Endodermal cell (in vitro differentiated cells): ENCODE measurements at regions not wholly inside any gene's neighbourhood (a gene's known extent, or its start where the extent isn't known, plus 50 kb on each side); places are given as distances from the start of the nearest gene placed in this dataset.

ENCODE experiments used
- DNase-seq: peaks from one replicate; pipeline ENCODE4 v3.0.0-alpha.2; 2017
- H3K27ac ChIP-seq: 2 replicates; pipeline ENCODE4 v1.5.1; 2013; ENCODE audit warnings: mild to moderate bottlenecking, low read depth, low read length, moderate library complexity
- H3K27me3 ChIP-seq: 2 replicates; pipeline ENCODE4 v1.6.1; 2013; ENCODE audit warnings: mild to moderate bottlenecking, low read length, moderate library complexity; ENCODE audit not compliant: insufficient read depth, control insufficient read depth, poor library complexity, severe bottlenecking
- H3K36me3 ChIP-seq: 2 replicates; pipeline ENCODE4 v1.7.0; 2013; ENCODE audit warnings: mild to moderate bottlenecking, low read length, moderate library complexity; ENCODE audit not compliant: control insufficient read depth, insufficient read depth
- H3K4me1 ChIP-seq: one replicate; pipeline ENCODE4 v1.7.0; 2013; ENCODE audit warnings: low read length; ENCODE audit not compliant: control insufficient read depth, insufficient read depth
- H3K4me3 ChIP-seq: 2 replicates; pipeline ENCODE4 v1.5.1; 2013; ENCODE audit warnings: mild to moderate bottlenecking, low read length, moderate library complexity
- H3K9ac ChIP-seq: 2 replicates; pipeline ENCODE4 v1.6.1; 2013; ENCODE audit warnings: mild to moderate bottlenecking, low read length, moderate library complexity; ENCODE audit not compliant: poor library complexity, severe bottlenecking; ENCODE audit errors: extremely low read depth
- H3K9me3 ChIP-seq: 2 replicates; pipeline ENCODE4 v1.6.1; 2013; ENCODE audit warnings: mild to moderate bottlenecking, low read length, moderate library complexity; ENCODE audit not compliant: control insufficient read depth
- H3K27ac Mint-ChIP-seq: 2 replicates; pipeline ENCODE4 v1.8.0; 2020; ENCODE audit warnings: mixed read lengths
- H3K27me3 Mint-ChIP-seq: 2 replicates; pipeline ENCODE4 v1.8.0; 2021; ENCODE audit warnings: mild to moderate bottlenecking, mixed read lengths; ENCODE audit not compliant: insufficient read depth
- H3K36me3 Mint-ChIP-seq: 2 replicates; pipeline ENCODE4 v1.8.0; 2020; ENCODE audit warnings: low read depth, mixed read lengths
- H3K4me1 Mint-ChIP-seq: 2 replicates; pipeline ENCODE4 v1.8.0; 2020; ENCODE audit warnings: mixed read lengths
- H3K4me3 Mint-ChIP-seq: 2 replicates; pipeline ENCODE4 v1.8.0; 2020; ENCODE audit warnings: mild to moderate bottlenecking, moderate library complexity, mixed read lengths
- H3K9me3 Mint-ChIP-seq: 2 replicates; pipeline ENCODE4 v1.8.0; 2020; ENCODE audit warnings: mild to moderate bottlenecking, mixed read lengths
- CTCF ChIP-seq: fragments of 200-600 bp; sonication (generic); conservative IDR thresholded peaks from 2 replicates; pipeline ENCODE4 v1.5.0; 2021; ENCODE audit warnings: antibody characterized with exemption, mild to moderate bottlenecking
- WGBS, 2 experiments: methylation state at CpG; one replicate each; pipeline versions ENCODE4 v1.1.5 to v1.1.7; 2013; ENCODE audit warnings: missing lambda C conversion rate in 2 of 2, mixed read lengths in 1 of 2; ENCODE audit not compliant: insufficient coverage in 1 of 2, insufficient read length in 1 of 2; 5-methylcytosine and 5-hydroxymethylcytosine counted together

DNA sequence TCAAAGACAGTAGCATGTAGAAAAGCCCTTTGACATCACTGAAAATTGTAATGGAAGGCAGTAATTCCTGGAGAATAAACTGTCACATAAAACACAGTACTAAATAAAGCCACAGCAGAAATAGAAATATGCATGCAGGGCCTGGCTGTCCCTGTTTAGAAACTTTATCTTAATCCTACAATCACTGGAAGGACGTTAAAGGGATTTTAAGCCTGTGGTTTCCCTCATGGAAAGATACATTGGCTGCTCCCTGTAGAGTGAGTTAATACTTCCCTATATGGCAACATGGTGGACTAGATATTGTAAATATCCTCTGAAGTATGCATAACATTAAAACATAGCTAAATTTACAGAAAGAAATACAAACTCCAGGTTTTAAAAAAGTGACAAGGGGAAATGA, 1334.9 kb upstream of the CELF2 start:
- no peak overlapping the region for H3K27ac ChIP-seq

DNA sequence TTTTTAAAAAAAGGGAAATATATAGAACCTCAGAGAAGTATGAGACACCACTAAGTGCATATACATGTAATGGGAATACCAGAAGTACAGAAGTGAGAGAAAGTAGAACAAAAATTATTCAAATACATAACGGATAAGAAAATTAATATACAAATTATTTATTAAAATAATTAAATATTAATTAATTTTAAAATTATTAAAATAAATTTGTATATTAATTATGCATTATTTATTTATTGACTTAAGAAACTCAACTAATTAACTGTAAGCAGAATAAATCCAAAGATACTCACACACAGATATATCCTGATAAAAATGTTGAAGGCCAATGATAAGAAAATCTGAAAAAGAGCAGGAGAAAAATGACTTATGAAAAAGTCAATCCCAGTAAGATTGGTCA, 1333.5 kb upstream of the CELF2 start:
- H3K36me3 Mint-ChIP-seq: peaks cover 3% of the 10 kb centered on the region
- no CpG with 5 or more reads among the region's 1 CpG for WGBS, 2 experiments
- H3K27me3 ChIP-seq: no peaks in the 10 kb centered on the region
- H3K36me3 ChIP-seq: no peaks in the 10 kb centered on the region
- no peaks in the 10 kb centered on the region for H3K27me3 Mint-ChIP-seq
- no peak overlapping the region for H3K4me3 ChIP-seq
- H3K9me3 ChIP-seq: peaks cover 22% of the 10 kb centered on the region
- H3K27ac Mint-ChIP-seq: no peak overlapping the region
- no peaks in the 10 kb centered on the region for H3K4me1 ChIP-seq
- H3K9me3 Mint-ChIP-seq: peaks cover 25% of the 10 kb centered on the region
- TF ChIP-seq CTCF: no peak
- no peak overlapping the region for H3K27ac ChIP-seq
- no peak overlapping the region for H3K4me3 Mint-ChIP-seq
- H3K4me1 Mint-ChIP-seq: no peaks in the 10 kb centered on the region
- no peak for DNase-seq
- H3K9ac ChIP-seq: no peak overlapping the region

More for the DNA sequence above, 1334.9 kb upstream of the CELF2 start:
- Histone ChIP-seq H3K36me3 (no peaks in the 10 kb centered on the region), H3K9me3 (peaks cover 22% of the 10 kb centered on the region), H3K4me3 (peak overlapping the region; percentile 43), H3K4me1 (no peaks in the 10 kb centered on the region), H3K9ac (no peak overlapping the region), H3K27me3 (no peaks in the 10 kb centered on the region)
- H3K4me1 Mint-ChIP-seq: no peaks in the 10 kb centered on the region
- no peak for TF ChIP-seq CTCF
- H3K36me3 Mint-ChIP-seq: peaks cover 3% of the 10 kb centered on the region
- no peak for DNase-seq
- peaks cover 25% of the 10 kb centered on the region for H3K9me3 Mint-ChIP-seq
- 83% methylated on average over 1 of the region's 1 CpG; no CpG with 5 or more reads in 1 of the 2 experiments for WGBS, 2 experiments
- H3K4me3 Mint-ChIP-seq: no peak overlapping the region
- no peaks in the 10 kb centered on the region for H3K27me3 Mint-ChIP-seq
- no peak overlapping the region for H3K27ac Mint-ChIP-seq

- Histone ChIP-seq H3K36me3 (no peaks in the 10 kb centered on the region), H3K4me1 (no peaks in the 10 kb centered on the region), H3K27me3 (no peaks in the 10 kb centered on the region), H3K27ac (no peak overlapping the region), H3K9ac (no peak overlapping the region), H3K9me3 (peaks cover 22% of the 10 kb centered on the region), H3K4me3 (no peak overlapping the region)
- no peak for DNase-seq
- Mint-ChIP-seq H3K27ac (no peak overlapping the region), H3K4me1 (no peaks in the 10 kb centered on the region), H3K27me3 (no peaks in the 10 kb centered on the region), H3K9me3 (peaks cover 20% of the 10 kb centered on the region), H3K4me3 (no peak overlapping the region), H3K36me3 (peaks cover 3% of the 10 kb centered on the region)
- TF ChIP-seq CTCF: no peak
These were observed 1332.1 kb upstream of the CELF2 start for GRCh38 chr10:9685596-9685995.
